Lung (tissue), 11 donors: ENCODE measurements at regions not wholly inside any gene's neighbourhood (a gene's known extent, or its start where the extent isn't known, plus 50 kb on each side); places are given as distances from the start of the nearest gene placed in this dataset.
A peak's percentile ranks its signal among the peaks of the same experiment; 100 is the strongest.

Experiments used
- ATAC-seq: fragments of 200-7000 bp; cut with Tn5 transposase; one replicate; pipeline ENCODE4 v1.9.1; 2020; ENCODE audit warnings: moderate number of reproducible peaks; ENCODE audit not compliant: insufficient read depth, low FRiP score
- DNase-seq, 3 donors: peaks; one replicate each; pipeline ENCODE4 v3.0.0-alpha.2; 2013 to 2017
- H3K27ac ChIP-seq, 2 donors: one replicate each; pipeline ENCODE4 v1.5.1; 2013; ENCODE audit warnings: mild to moderate bottlenecking in 2 of 2, moderate library complexity in 2 of 2, control low read depth in 1 of 2, inconsistent platforms in 1 of 2, low read depth in 1 of 2, low read length in 1 of 2
- H3K27me3 ChIP-seq, 3 donors: one replicate each; pipeline ENCODE4 v1.5.1; 2013; ENCODE audit warnings: low read length in 2 of 3; ENCODE audit not compliant: control insufficient read depth in 3 of 3, insufficient read depth in 3 of 3
- H3K36me3 ChIP-seq, 4 donors: one replicate each; pipeline ENCODE4 v1.5.1; 2013; ENCODE audit warnings: low read length in 4 of 4, mild to moderate bottlenecking in 1 of 4, moderate library complexity in 1 of 4; ENCODE audit not compliant: control insufficient read depth in 4 of 4, insufficient read depth in 4 of 4
- H3K4me1 ChIP-seq, 5 donors: one replicate each; pipeline ENCODE4 v1.5.1; 2013; ENCODE audit warnings: low read length in 5 of 5, mild to moderate bottlenecking in 2 of 5, moderate library complexity in 1 of 5; ENCODE audit not compliant: control insufficient read depth in 5 of 5, insufficient read depth in 5 of 5
- H3K4me3 ChIP-seq: one replicate; pipeline ENCODE4 v1.5.1; 2013; ENCODE audit warnings: mild to moderate bottlenecking, control low read depth, moderate library complexity
- H3K9ac ChIP-seq, 2 donors: one replicate each; pipeline ENCODE4 v1.5.1; 2013; ENCODE audit warnings: low read length in 2 of 2, control low read depth in 1 of 2; ENCODE audit not compliant: insufficient read depth in 1 of 2
- H3K9me3 ChIP-seq, 4 donors: one replicate each; pipeline ENCODE4 v1.5.1; 2013; ENCODE audit warnings: low read length in 3 of 4, mild to moderate bottlenecking in 1 of 4, moderate library complexity in 1 of 4; ENCODE audit not compliant: control insufficient read depth in 4 of 4, insufficient read depth in 3 of 4
- WGBS, 2 donors: extraction: QIAGEN DNeasy Blood & Tissue Kit; methylation state at CpG; one replicate each; pipeline ENCODE4 v1.1.7; 2013; 5-methylcytosine and 5-hydroxymethylcytosine counted together
- TF ChIP-seq, protein P1 (sequence below): IDR thresholded peaks from 2 replicates; pipeline ENCODE4 v1.5.1; 2012; ENCODE audit warnings: mild to moderate bottlenecking; ENCODE audit errors: control extremely low read depth, extremely low read depth
- donor health status: control.
- donor health status: control.
- donor health status: Bipolar disorder and iron deficiency.
- donor health status: healthy.
- donor health status: DM: yes; HTN: yes; CAD: no.

DNA sequence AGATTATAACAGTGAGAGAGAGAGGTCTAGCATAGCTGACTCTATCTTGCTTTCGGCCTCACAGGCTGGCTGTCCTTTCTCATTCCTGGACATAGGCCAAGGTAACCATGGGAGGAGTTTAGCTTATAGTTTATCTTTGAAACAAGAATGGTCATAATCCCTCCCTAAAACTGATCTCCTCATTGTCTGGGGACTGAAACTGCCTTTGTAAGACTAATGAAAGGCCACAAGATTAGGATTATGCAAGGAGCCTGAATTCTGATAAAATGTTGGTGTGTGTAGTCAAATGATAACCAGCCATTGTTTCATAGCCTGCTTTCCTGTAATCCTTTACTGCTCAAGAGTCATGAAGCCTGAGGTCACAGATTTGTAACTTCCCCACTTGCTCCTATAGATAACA is 131.9 kb upstream of the LYPLAL1 start:
- Histone ChIP-seq H3K4me3 (no peak overlapping the region), H3K27me3 (no peaks in the 10 kb centered on the region), H3K9ac (no peak overlapping the region), H3K27ac (no peak overlapping the region), H3K9me3 (no peaks in the 10 kb centered on the region), H3K4me1 (no peaks in the 10 kb centered on the region), H3K36me3 (no peaks in the 10 kb centered on the region)
- TF ChIP-seq, protein P1, sequence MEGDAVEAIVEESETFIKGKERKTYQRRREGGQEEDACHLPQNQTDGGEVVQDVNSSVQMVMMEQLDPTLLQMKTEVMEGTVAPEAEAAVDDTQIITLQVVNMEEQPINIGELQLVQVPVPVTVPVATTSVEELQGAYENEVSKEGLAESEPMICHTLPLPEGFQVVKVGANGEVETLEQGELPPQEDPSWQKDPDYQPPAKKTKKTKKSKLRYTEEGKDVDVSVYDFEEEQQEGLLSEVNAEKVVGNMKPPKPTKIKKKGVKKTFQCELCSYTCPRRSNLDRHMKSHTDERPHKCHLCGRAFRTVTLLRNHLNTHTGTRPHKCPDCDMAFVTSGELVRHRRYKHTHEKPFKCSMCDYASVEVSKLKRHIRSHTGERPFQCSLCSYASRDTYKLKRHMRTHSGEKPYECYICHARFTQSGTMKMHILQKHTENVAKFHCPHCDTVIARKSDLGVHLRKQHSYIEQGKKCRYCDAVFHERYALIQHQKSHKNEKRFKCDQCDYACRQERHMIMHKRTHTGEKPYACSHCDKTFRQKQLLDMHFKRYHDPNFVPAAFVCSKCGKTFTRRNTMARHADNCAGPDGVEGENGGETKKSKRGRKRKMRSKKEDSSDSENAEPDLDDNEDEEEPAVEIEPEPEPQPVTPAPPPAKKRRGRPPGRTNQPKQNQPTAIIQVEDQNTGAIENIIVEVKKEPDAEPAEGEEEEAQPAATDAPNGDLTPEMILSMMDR: no peak
- no peak for ATAC-seq
- DNase-seq: peak in 1 of 3 donors; percentile 10
- 0 to 35% methylated on average over 1 of the region's 1 CpG for WGBS, 2 donors

DNA sequence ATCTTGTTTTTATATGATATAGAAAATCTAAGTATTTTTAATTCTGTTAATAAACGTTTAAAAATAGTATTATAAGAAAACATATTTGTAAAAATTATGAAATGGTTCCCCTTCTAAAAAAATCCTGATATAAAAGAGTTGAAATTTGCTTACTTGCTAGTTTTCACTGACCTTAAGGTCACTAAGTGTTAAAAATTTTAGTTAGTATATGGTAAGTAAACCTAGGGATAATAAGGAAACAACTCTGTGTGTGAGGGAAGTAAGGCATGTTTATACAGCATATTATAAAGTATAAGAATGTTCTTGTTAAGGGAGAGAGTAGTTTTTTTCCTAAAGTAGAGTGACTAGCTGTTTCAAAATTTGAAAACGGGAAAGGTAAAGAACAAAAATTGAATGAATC is 130.9 kb upstream of the LYPLAL1 start:
- Histone ChIP-seq H3K36me3 (no peaks in the 10 kb centered on the region), H3K27me3 (no peaks in the 10 kb centered on the region), H3K27ac (no peak overlapping the region), H3K4me1 (no peaks in the 10 kb centered on the region), H3K9ac (no peak overlapping the region), H3K4me3 (no peak overlapping the region), H3K9me3 (no peaks in the 10 kb centered on the region)
- TF ChIP-seq, protein P1: no peak
- ATAC-seq: no peak
- DNase-seq: no peak
- 44 to 78% methylated on average over 2 of the region's 2 CpGs for WGBS, 2 donors

DNA sequence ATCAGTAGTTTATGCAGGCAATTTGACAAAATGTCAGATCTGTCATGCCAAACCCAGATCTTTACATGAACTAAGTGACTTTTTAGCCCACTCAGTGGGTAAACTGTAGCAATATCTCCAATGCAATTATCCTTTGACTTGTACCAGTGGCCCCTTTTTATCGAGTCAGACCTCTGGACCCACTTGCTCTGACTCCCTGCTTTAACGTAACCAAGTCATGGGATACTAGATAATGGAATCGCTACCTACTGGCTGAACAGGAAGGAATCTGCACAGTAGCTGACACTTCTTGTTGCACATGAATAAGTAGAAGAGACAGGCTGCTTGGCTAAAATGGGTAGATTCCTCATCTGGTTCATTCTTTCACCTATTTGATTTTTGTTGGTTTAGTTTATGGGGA is 128.4 kb upstream of the LYPLAL1 start:
- ATAC-seq (no peak), DNase-seq (no peak)
- no peak overlapping the region for H3K9ac ChIP-seq
- WGBS, 2 donors: 91 to 96% methylated on average over 3 of the region's 3 CpGs
- H3K27me3 ChIP-seq: no peaks in the 10 kb centered on the region
- H3K4me1 ChIP-seq: peaks cover 0 to 14% (median 0%) of the 10 kb centered on the region in 5 donors
- no peaks in the 10 kb centered on the region for H3K9me3 ChIP-seq
- TF ChIP-seq, protein P1: no peak
- no peak overlapping the region for H3K27ac ChIP-seq
- H3K36me3 ChIP-seq: no peaks in the 10 kb centered on the region
- no peak overlapping the region for H3K4me3 ChIP-seq

DNA sequence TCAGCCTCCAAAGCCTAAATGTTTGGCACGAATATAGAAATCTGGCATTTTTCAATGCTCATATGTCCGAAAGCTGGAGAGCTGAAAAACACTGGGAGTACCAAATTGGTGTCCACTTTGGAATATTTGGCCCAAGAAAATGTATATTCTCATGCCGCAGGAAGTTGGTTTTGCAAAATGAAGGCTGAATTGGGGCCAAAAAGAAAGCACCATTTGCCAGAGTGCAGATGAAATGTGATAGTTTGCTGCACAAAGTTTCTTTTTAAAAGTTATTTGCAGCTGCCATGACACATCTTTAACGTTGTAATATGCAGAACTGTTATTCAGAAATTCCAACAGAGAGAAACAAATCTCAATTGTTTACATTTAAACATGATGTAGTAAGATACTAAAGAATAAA is 124.2 kb upstream of the LYPLAL1 start:
- DNase-seq: peak; percentile 83 to 98 (median 97)

More for the DNA sequence above, 124.2 kb upstream of the LYPLAL1 start:
- Histone ChIP-seq H3K4me3 (no peak overlapping the region), H3K9me3 (no peaks in the 10 kb centered on the region), H3K9ac (no peak overlapping the region), H3K36me3 (no peaks in the 10 kb centered on the region), H3K4me1 (peaks cover 0 to 21% (median 0%) of the 10 kb centered on the region in 5 donors), H3K27me3 (no peaks in the 10 kb centered on the region), H3K27ac (no peak overlapping the region)
- WGBS, 2 donors: 64 to 72% methylated on average over 4 of the region's 4 CpGs
- TF ChIP-seq, protein P1: no peak
- no peak for ATAC-seq
